K562 (cell line): ENCODE measurements at regions not wholly inside any gene's neighbourhood (a gene's known extent, or its start where the extent isn't known, plus 50 kb on each side); places are given as distances from the start of the nearest gene placed in this dataset.

Experiments used
- CBFA2T3 ChIP-seq: fragments of 450-650 bp; IDR thresholded peaks from 2 replicates; pipeline ENCODE4 v1.6.1; 2017
- CBX3 ChIP-seq, 2 experiments: IDR thresholded peaks; 1 replicate in 1 of 2; 2 replicates in 1 of 2; pipeline ENCODE4 v1.6.1; 2012; ENCODE audit warnings: inconsistent platforms in 2 of 2, low read length in 2 of 2, borderline replicate concordance in 1 of 2, control low read depth in 1 of 2
- CHAMP1 ChIP-seq: fragments of 450-650 bp; IDR thresholded peaks from 2 replicates; pipeline ENCODE4 v1.6.1; 2016; ENCODE audit warnings: mild to moderate bottlenecking
- DLX4 ChIP-seq: fragments of 250-450 bp; sonication (Bioruptor Pico); IDR thresholded peaks from 2 replicates; pipeline ENCODE4 v1.6.1; 2021; ENCODE audit warnings: mild to moderate bottlenecking
- FOXK1 ChIP-seq: sonication (generic); formaldehyde crosslinking; IDR thresholded peaks from 2 replicates; pipeline ENCODE4 v1.8.0; 2022; ENCODE audit warnings: missing genetic modification reagents, mild to moderate bottlenecking, borderline replicate concordance
- JUND ChIP-seq, 2 experiments: IDR thresholded peaks; 2 replicates in 1 of 2; 3 replicates in 1 of 2; pipeline ENCODE4 v1.6.1; 2011; ENCODE audit warnings: borderline replicate concordance in 2 of 2, low read depth in 2 of 2, low read length in 2 of 2, improper control_type of control experiment in 1 of 2, missing biosample characterization in 1 of 2, missing genetic modification characterization in 1 of 2, missing genetic modification reagents in 1 of 2
- MYC ChIP-seq, 2 experiments: fragments of 250-450 bp in 1 of 2; sonication (Bioruptor Pico) in 1 of 2; IDR thresholded peaks; 2 replicates each; pipeline versions ENCODE4 v1.5.1 to v1.6.1; 2012 to 2021; ENCODE audit warnings: low read depth in 2 of 2, borderline replicate concordance in 1 of 2, improper control_type of control experiment in 1 of 2, low read length in 1 of 2, mild to moderate bottlenecking in 1 of 2, moderate library complexity in 1 of 2
- OTX1 ChIP-seq: fragments of 450-650 bp; formaldehyde crosslinking; IDR thresholded peaks from 2 replicates; pipeline ENCODE4 v1.4.0; 2022; ENCODE audit warnings: mild to moderate bottlenecking
- PHB2 ChIP-seq: fragments of 450-650 bp; IDR thresholded peaks from 2 replicates; pipeline ENCODE4 v1.6.1; 2017; ENCODE audit warnings: low read depth
- PKNOX1 ChIP-seq: fragments of 450-650 bp; IDR thresholded peaks from 2 replicates; pipeline ENCODE4 v1.6.1; 2016
- RBBP5 ChIP-seq: fragments of 200-600 bp; sonication (generic); IDR thresholded peaks from 2 replicates; pipeline ENCODE4 v1.6.1; 2012; ENCODE audit warnings: borderline replicate concordance, mild to moderate bottlenecking, low read length, control low read depth, inconsistent platforms; ENCODE audit not compliant: insufficient read depth, poor library complexity, severe bottlenecking
- RNF2 ChIP-seq: sonication (generic); IDR thresholded peaks from 2 replicates; pipeline ENCODE4 v1.6.1; 2016
- TAL1 ChIP-seq: fragments of 450-650 bp; IDR thresholded peaks from 2 replicates; pipeline ENCODE4 v1.6.1; 2016; ENCODE audit warnings: mild to moderate bottlenecking
- TCF15 ChIP-seq: fragments of 250-450 bp; sonication (Bioruptor Pico); IDR thresholded peaks from 2 replicates; pipeline ENCODE4 v1.8.0; 2022; ENCODE audit warnings: moderate library complexity, mild to moderate bottlenecking, inconsistent platforms
- USF2 ChIP-seq: sonication (generic); formaldehyde crosslinking; IDR thresholded peaks from 2 replicates; pipeline ENCODE4 v1.5.0; 2020; ENCODE audit warnings: missing genetic modification reagents
- XRCC4 ChIP-seq: IDR thresholded peaks from one replicate; pipeline ENCODE4 v1.6.1; 2011; ENCODE audit not compliant: insufficient read depth, insufficient read length; ENCODE audit errors: extremely low read depth
- ZNF143 ChIP-seq: sonication (generic); formaldehyde crosslinking; IDR thresholded peaks from 2 replicates; pipeline ENCODE4 v1.9.0; 2022; ENCODE audit warnings: mild to moderate bottlenecking, missing genetic modification reagents
- ZNF165 ChIP-seq: fragments of 250-450 bp; sonication (Bioruptor Pico); IDR thresholded peaks from 2 replicates; pipeline ENCODE4 v1.4.0; 2020; ENCODE audit warnings: borderline replicate concordance
- ZNF197 ChIP-seq: fragments of 200-800 bp; sonication (Bioruptor generic); IDR thresholded peaks from 2 replicates; pipeline ENCODE4 v1.6.1; 2016; ENCODE audit warnings: low read depth, missing genetic modification characterization, missing compliant biosample characterization
- ZNF24 ChIP-seq: fragments of 450-650 bp; IDR thresholded peaks from 2 replicates; pipeline ENCODE4 v1.6.1; 2016
- ZNF449 ChIP-seq: fragments of 250-450 bp; sonication (Bioruptor Pico); IDR thresholded peaks from 2 replicates; pipeline ENCODE4 v1.8.0; 2022; ENCODE audit warnings: moderate library complexity, mild to moderate bottlenecking, inconsistent platforms
- ZNF551 ChIP-seq: fragments of 250-450 bp; sonication (Bioruptor Pico); IDR thresholded peaks from 2 replicates; pipeline ENCODE4 v1.5.0; 2021; ENCODE audit warnings: mild to moderate bottlenecking, moderate library complexity

GRCh38 chr7:106166651-106167342, 54.7 kb upstream of the SYPL1 start (continued):
- no peak for TF ChIP-seq ZNF197 (CRISPR knock-in tag)
- TF ChIP-seq ZNF449, result no peak
- no peak for TF ChIP-seq ZNF165 (CRISPR knock-in tag)
- no peak for TF ChIP-seq PKNOX1
- TF ChIP-seq MYC (IDR thresholded peaks at IDR 0.05; ENCODE audit: low read depth, low read length), result no peak
- TF ChIP-seq MYC (CRISPR knock-in tag; IDR thresholded peaks at IDR 0.05; ENCODE audit: borderline replicate concordance, low read depth), result no peak
- no peak for TF ChIP-seq CHAMP1
- TF ChIP-seq FOXK1 (CRISPR knock-in tag), result no peak
- TF ChIP-seq ZNF551 (CRISPR knock-in tag), result no peak
- no peak for TF ChIP-seq DLX4 (CRISPR knock-in tag)
- no peak for TF ChIP-seq PHB2
- no peak for TF ChIP-seq CBX3 (IDR thresholded peaks at IDR 0.05; ENCODE audit: borderline replicate concordance in 1 of 2, low read length in 2 of 2)
- TF ChIP-seq USF2 (CRISPR knock-in tag), result no peak
- TF ChIP-seq RBBP5, result no peak
- TF ChIP-seq RNF2, result no peak
- no peak for TF ChIP-seq CBFA2T3
- TF ChIP-seq TAL1, result no peak
- no peak for TF ChIP-seq OTX1 (CRISPR knock-in tag)
- TF ChIP-seq XRCC4, result no peak
- no peak for TF ChIP-seq TCF15 (CRISPR knock-in tag)
- TF ChIP-seq JUND (IDR thresholded peaks at IDR 0.05; ENCODE audit: borderline replicate concordance, low read depth, low read length), result peak; percentile 31; the same call in 1 of the 2 replicates
- peak; percentile 53; the same call in 1 of the 3 replicates for TF ChIP-seq JUND (tag; IDR thresholded peaks at IDR 0.05; ENCODE audit: borderline replicate concordance, low read depth, low read length)
- TF ChIP-seq ZNF24, result no peak
- TF ChIP-seq ZNF143 (CRISPR knock-in tag), result no peak
